ENCODE measurements at regions not wholly inside any gene's neighbourhood (a gene's known extent, or its start where the extent isn't known, plus 50 kb on each side); places are given as distances from the start of the nearest gene placed in this dataset.

GRCh38 chr6:144652292-144652891 is 367.3 kb downstream of the UTRN start (continued):
- TF ChIP-seq MYNN (CRISPR knock-in tag; IDR thresholded peaks at IDR 0.05; ENCODE audit: low read depth) (no peak), HMGA1 (CRISPR knock-in tag; conservative IDR thresholded peaks at IDR 0.05) (no peak), RFX5 (IDR thresholded peaks at IDR 0.05; ENCODE audit: low read depth, low read length) (no peak), AHR (CRISPR knock-in tag; IDR thresholded peaks at IDR 0.05) (no peak), ISX (CRISPR knock-in tag; conservative IDR thresholded peaks at IDR 0.05) (no peak), BORCS8-MEF2B (CRISPR knock-in tag; IDR thresholded peaks at IDR 0.05) (no peak), ZNF256 (CRISPR knock-in tag; conservative IDR thresholded peaks at IDR 0.05) (no peak), SOX5 (CRISPR knock-in tag; IDR thresholded peaks at IDR 0.05; ENCODE audit: borderline replicate concordance) (peak; percentile 99), NR0B2 (CRISPR knock-in tag; IDR thresholded peaks at IDR 0.05) (no peak), RBAK (CRISPR knock-in tag; IDR thresholded peaks at IDR 0.05) (no peak), FOXA3 (CRISPR knock-in tag; IDR thresholded peaks at IDR 0.05) (peak; percentile 82), CHD2 (IDR thresholded peaks at IDR 0.05; ENCODE audit: low read depth, low read length) (no peak), HNRNPLL (IDR thresholded peaks at IDR 0.05; ENCODE audit: low read depth, low read length, poor library complexity, severe bottlenecking) (no peak), TFE3 (CRISPR knock-in tag; IDR thresholded peaks at IDR 0.05) (no peak)
- TF ChIP-seq, protein P1, sequence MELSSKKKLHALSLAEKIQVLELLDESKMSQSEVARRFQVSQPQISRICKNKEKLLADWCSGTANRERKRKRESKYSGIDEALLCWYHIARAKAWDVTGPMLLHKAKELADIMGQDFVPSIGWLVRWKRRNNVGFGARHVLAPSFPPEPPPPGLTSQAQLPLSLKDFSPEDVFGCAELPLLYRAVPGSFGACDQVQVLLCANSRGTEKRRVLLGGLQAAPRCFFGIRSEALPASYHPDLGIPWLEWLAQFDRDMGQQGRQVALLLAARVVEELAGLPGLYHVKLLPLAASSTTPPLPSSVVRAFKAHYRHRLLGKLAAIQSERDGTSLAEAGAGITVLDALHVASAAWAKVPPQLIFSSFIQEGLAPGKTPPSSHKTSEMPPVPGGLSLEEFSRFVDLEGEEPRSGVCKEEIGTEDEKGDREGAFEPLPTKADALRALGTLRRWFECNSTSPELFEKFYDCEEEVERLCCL (CRISPR knock-in tag; IDR thresholded peaks at IDR 0.05; ENCODE audit: borderline replicate concordance), result no peak
- TF ChIP-seq, protein P2, sequence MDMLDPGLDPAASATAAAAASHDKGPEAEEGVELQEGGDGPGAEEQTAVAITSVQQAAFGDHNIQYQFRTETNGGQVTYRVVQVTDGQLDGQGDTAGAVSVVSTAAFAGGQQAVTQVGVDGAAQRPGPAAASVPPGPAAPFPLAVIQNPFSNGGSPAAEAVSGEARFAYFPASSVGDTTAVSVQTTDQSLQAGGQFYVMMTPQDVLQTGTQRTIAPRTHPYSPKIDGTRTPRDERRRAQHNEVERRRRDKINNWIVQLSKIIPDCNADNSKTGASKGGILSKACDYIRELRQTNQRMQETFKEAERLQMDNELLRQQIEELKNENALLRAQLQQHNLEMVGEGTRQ (IDR thresholded peaks at IDR 0.05; ENCODE audit: low read depth, low read length), result no peak
- TF ChIP-seq, protein P2 (CRISPR knock-in tag; IDR thresholded peaks at IDR 0.05; ENCODE audit: borderline replicate concordance), result no peak
- TF ChIP-seq, protein P3, sequence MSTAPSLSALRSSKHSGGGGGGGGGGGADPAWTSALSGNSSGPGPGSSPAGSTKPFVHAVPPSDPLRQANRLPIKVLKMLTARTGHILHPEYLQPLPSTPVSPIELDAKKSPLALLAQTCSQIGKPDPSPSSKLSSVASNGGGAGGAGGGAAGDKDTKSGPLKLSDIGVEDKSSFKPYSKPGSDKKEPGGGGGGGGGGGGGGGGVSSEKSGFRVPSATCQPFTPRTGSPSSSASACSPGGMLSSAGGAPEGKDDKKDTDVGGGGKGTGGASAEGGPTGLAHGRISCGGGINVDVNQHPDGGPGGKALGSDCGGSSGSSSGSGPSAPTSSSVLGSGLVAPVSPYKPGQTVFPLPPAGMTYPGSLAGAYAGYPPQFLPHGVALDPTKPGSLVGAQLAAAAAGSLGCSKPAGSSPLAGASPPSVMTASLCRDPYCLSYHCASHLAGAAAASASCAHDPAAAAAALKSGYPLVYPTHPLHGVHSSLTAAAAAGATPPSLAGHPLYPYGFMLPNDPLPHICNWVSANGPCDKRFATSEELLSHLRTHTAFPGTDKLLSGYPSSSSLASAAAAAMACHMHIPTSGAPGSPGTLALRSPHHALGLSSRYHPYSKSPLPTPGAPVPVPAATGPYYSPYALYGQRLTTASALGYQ (CRISPR knock-in tag; IDR thresholded peaks at IDR 0.05), result peak; percentile 51; the same call in 1 of the 2 replicates

All from HepG2 (cell line).